ENCODE measurements at regions not wholly inside any gene's neighbourhood (a gene's known extent, or its start where the extent isn't known, plus 50 kb on each side); places are given as distances from the start of the nearest gene placed in this dataset.

GRCh38 chr13:107251341-107251740 lies 683.4 kb upstream of the ARGLU1 start:
- POLR2A ChIA-PET, result no interaction called here
- Histone ChIP-seq H3K4me3 (ENCODE audit: low read depth, low read length) (no peak overlapping the region), H3K36me3 (ENCODE audit: control insufficient read depth, insufficient read depth, low read length) (no peaks in the 10 kb centered on the region), H3K27me3 (ENCODE audit: control insufficient read depth, insufficient read depth, low read length) (no peaks in the 10 kb centered on the region)
- CTCF ChIA-PET, result no interaction called here
- TF ChIP-seq, protein P1, sequence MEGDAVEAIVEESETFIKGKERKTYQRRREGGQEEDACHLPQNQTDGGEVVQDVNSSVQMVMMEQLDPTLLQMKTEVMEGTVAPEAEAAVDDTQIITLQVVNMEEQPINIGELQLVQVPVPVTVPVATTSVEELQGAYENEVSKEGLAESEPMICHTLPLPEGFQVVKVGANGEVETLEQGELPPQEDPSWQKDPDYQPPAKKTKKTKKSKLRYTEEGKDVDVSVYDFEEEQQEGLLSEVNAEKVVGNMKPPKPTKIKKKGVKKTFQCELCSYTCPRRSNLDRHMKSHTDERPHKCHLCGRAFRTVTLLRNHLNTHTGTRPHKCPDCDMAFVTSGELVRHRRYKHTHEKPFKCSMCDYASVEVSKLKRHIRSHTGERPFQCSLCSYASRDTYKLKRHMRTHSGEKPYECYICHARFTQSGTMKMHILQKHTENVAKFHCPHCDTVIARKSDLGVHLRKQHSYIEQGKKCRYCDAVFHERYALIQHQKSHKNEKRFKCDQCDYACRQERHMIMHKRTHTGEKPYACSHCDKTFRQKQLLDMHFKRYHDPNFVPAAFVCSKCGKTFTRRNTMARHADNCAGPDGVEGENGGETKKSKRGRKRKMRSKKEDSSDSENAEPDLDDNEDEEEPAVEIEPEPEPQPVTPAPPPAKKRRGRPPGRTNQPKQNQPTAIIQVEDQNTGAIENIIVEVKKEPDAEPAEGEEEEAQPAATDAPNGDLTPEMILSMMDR (IDR thresholded peaks at IDR 0.05; ENCODE audit: insufficient read depth, low read depth, low read length), result no peak
- DNase-seq (ENCODE audit: low read depth), result no peak

GRCh38 chr13:107250628-107251027 lies 682.7 kb upstream of the ARGLU1 start:
- Histone ChIP-seq H3K36me3 (ENCODE audit: control insufficient read depth, insufficient read depth, low read length) (no peaks in the 10 kb centered on the region), H3K27me3 (ENCODE audit: control insufficient read depth, insufficient read depth, low read length) (no peaks in the 10 kb centered on the region), H3K4me3 (ENCODE audit: low read depth, low read length) (no peak overlapping the region)
- TF ChIP-seq, protein P1 (IDR thresholded peaks at IDR 0.05; ENCODE audit: insufficient read depth, low read depth, low read length), result no peak
- ChIA-PET CTCF (no interaction called here), POLR2A (no interaction called here)
- DNase-seq (ENCODE audit: low read depth), result no peak

- H3K27me3 ChIP-seq (ENCODE audit: control insufficient read depth, insufficient read depth, low read length), result no peaks in the 10 kb centered on the region
- DNase-seq (ENCODE audit: low read depth), result no peak
- H3K4me3 ChIP-seq (ENCODE audit: low read depth, low read length), result no peak overlapping the region
- no peaks in the 10 kb centered on the region for H3K36me3 ChIP-seq (ENCODE audit: control insufficient read depth, insufficient read depth, low read length)
- TF ChIP-seq, protein P1 (IDR thresholded peaks at IDR 0.05; ENCODE audit: insufficient read depth, low read depth, low read length), result no peak
- ChIA-PET CTCF (no interaction called here), POLR2A (no interaction called here)
These were observed 676.3 kb upstream of the ARGLU1 start for GRCh38 chr13:107244241-107244640.

DNA sequence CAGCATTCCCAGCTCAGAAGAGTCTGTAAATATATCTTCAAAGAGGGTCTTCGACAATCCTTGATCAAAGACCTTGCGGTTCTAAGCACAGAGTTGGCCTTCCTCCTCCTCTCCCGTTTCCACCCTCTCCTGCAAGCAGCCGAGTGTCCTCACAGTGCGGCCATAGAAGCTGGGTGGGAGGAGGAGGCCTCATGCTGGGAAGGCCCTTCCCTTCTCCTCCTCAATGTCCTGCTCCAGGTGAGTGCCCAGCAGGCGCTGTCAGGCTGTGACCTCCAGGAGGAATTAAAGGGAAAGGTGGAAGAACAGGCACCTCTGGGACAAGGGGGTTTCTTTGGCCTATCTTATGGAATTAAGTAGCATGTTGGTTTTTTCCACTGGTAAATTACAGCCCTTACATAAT lies 674.2 kb upstream of the ARGLU1 start:
- ChIA-PET POLR2A (no interaction called here), CTCF (no interaction called here)
- DNase-seq (ENCODE audit: low read depth), result no peak
- no peaks in the 10 kb centered on the region for H3K36me3 ChIP-seq (ENCODE audit: control insufficient read depth, insufficient read depth, low read length)
- H3K27me3 ChIP-seq (ENCODE audit: control insufficient read depth, insufficient read depth, low read length), result no peaks in the 10 kb centered on the region
- no peak overlapping the region for H3K4me3 ChIP-seq (ENCODE audit: low read depth, low read length)
- TF ChIP-seq, protein P1 (IDR thresholded peaks at IDR 0.05; ENCODE audit: insufficient read depth, low read depth, low read length), result no peak

GRCh38 chr13:107241381-107241780 lies 673.4 kb upstream of the ARGLU1 start:
- Histone ChIP-seq H3K4me3 (ENCODE audit: low read depth, low read length) (no peak overlapping the region), H3K36me3 (ENCODE audit: control insufficient read depth, insufficient read depth, low read length) (no peaks in the 10 kb centered on the region), H3K27me3 (ENCODE audit: control insufficient read depth, insufficient read depth, low read length) (no peaks in the 10 kb centered on the region)
- ChIA-PET CTCF (no interaction called here), POLR2A (no interaction called here)
- TF ChIP-seq, protein P1 (IDR thresholded peaks at IDR 0.05; ENCODE audit: insufficient read depth, low read depth, low read length), result no peak
- no peak for DNase-seq (ENCODE audit: low read depth)

Measured in BJ (cell line).